DOHH2 (cell line): ENCODE measurements at regions not wholly inside any gene's neighbourhood (a gene's known extent, or its start where the extent isn't known, plus 50 kb on each side); places are given as distances from the start of the nearest gene placed in this dataset.
"Not testable (repeated sequence)": the region's sequence is repeated elsewhere in the genome, so short reads cannot be mapped to it uniquely, and the experiment has no call there.

ENCODE experiments used
- EZH2phosphoT487 ChIP-seq: fragments of 200-600 bp; sonication (generic); IDR thresholded peaks from 2 replicates; pipeline ENCODE4 v1.6.1; 2017; ENCODE audit warnings: borderline replicate concordance, mild to moderate bottlenecking, antibody characterized with exemption, low read length, moderate library complexity, mixed read lengths
- TF ChIP-seq, protein P1 (sequence below): fragments of 200-600 bp; sonication (generic); IDR thresholded peaks from one replicate; pipeline ENCODE4 v1.5.1; 2014; ENCODE audit warnings: antibody characterized with exemption, mild to moderate bottlenecking, low read depth, low read length; ENCODE audit not compliant: poor library complexity, severe bottlenecking

DNA sequence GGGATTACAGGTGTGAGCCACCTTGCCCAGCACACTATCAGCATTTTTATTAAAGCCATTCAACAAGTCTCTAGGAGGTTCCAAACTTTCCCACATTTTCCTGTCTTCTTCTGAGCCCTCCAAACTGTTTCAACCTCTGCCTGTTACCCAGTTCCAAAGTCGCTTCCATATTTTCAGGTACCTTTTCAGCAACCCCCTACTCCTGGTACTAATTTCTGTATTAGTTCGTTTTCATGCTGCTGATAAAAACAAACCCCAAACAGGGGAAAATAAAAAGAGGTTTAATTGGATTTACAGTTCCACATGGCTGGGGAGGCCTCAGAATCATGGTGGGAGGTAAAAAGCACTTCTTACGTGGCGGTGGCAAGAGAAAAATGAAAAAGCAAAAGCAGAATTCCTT, 81.2 kb upstream of the GRIP1 start:
- TF ChIP-seq, protein P1, sequence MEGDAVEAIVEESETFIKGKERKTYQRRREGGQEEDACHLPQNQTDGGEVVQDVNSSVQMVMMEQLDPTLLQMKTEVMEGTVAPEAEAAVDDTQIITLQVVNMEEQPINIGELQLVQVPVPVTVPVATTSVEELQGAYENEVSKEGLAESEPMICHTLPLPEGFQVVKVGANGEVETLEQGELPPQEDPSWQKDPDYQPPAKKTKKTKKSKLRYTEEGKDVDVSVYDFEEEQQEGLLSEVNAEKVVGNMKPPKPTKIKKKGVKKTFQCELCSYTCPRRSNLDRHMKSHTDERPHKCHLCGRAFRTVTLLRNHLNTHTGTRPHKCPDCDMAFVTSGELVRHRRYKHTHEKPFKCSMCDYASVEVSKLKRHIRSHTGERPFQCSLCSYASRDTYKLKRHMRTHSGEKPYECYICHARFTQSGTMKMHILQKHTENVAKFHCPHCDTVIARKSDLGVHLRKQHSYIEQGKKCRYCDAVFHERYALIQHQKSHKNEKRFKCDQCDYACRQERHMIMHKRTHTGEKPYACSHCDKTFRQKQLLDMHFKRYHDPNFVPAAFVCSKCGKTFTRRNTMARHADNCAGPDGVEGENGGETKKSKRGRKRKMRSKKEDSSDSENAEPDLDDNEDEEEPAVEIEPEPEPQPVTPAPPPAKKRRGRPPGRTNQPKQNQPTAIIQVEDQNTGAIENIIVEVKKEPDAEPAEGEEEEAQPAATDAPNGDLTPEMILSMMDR: not testable (repeated sequence)
- not testable (repeated sequence) for TF ChIP-seq EZH2phosphoT487
